ENCODE measurements at regions not wholly inside any gene's neighbourhood (a gene's known extent, or its start where the extent isn't known, plus 50 kb on each side); places are given as distances from the start of the nearest gene placed in this dataset.

GRCh38 chr6:168951217-168951616 lies 302.4 kb downstream of the THBS2 start:
- TF ChIP-seq, protein P1, sequence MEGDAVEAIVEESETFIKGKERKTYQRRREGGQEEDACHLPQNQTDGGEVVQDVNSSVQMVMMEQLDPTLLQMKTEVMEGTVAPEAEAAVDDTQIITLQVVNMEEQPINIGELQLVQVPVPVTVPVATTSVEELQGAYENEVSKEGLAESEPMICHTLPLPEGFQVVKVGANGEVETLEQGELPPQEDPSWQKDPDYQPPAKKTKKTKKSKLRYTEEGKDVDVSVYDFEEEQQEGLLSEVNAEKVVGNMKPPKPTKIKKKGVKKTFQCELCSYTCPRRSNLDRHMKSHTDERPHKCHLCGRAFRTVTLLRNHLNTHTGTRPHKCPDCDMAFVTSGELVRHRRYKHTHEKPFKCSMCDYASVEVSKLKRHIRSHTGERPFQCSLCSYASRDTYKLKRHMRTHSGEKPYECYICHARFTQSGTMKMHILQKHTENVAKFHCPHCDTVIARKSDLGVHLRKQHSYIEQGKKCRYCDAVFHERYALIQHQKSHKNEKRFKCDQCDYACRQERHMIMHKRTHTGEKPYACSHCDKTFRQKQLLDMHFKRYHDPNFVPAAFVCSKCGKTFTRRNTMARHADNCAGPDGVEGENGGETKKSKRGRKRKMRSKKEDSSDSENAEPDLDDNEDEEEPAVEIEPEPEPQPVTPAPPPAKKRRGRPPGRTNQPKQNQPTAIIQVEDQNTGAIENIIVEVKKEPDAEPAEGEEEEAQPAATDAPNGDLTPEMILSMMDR (IDR thresholded peaks at IDR 0.05), result no peak
- no peak for TF ChIP-seq EZH2phosphoT487 (IDR thresholded peaks at IDR 0.05)
